ENCODE measurements at regions not wholly inside any gene's neighbourhood (a gene's known extent, or its start where the extent isn't known, plus 50 kb on each side); places are given as distances from the start of the nearest gene placed in this dataset.

DNA sequence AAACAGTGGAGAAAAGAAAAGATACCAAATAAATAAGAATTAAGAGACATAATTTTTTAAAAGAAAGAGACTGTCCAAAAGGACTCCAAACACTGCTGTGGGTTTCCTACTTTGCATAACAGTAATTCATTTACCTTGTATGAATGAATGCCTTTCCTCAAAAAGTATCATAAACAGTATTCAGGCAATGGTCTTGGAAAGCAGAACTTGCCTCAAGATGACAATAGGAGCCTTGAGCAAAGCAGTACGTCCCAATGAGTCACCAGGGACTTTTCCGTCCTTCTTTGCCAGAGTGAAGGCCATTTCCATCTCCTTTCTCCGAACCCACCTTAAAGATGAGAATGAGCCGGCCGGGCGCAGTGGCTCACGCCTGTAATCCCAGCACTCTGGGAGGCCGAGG lies 186.4 kb downstream of the ZBTB18 start:
- Histone ChIP-seq H3K9me3 (no peaks in the 10 kb centered on the region), H3K27ac (replicated peaks in 1 of 4) (no peak overlapping the region), H3K4me3 (no peak overlapping the region), H3K27me3 (no peaks in the 10 kb centered on the region), H3K36me3 (no peaks in the 10 kb centered on the region), H3K4me1 (peaks cover 0 to 6% (median 0%) of the 10 kb centered on the region in 4 donors)
- intact Hi-C loops (cut with DNase I): no loop called here
- WGBS: 74% methylated on average over 8 of the region's 8 CpGs
- no peak for DNase-seq (ENCODE audit: extremely low spot score)
- no peak for TF ChIP-seq POLR2AphosphoS5 (IDR thresholded peaks at IDR 0.05)
- TF ChIP-seq CTCF (IDR thresholded peaks at IDR 0.05): no peak
- TF ChIP-seq POLR2A (IDR thresholded peaks at IDR 0.05; ENCODE audit: low read depth): no peak
- TF ChIP-seq EP300 (IDR thresholded peaks at IDR 0.05): no peak

- Histone ChIP-seq H3K4me3 (no peak overlapping the region), H3K9me3 (no peaks in the 10 kb centered on the region), H3K4me1 (peaks cover 0 to 10% (median 0%) of the 10 kb centered on the region in 4 donors), H3K27ac (replicated peaks in 1 of 4) (no peak overlapping the region), H3K27me3 (no peaks in the 10 kb centered on the region), H3K36me3 (no peaks in the 10 kb centered on the region)
- TF ChIP-seq POLR2A (IDR thresholded peaks at IDR 0.05; ENCODE audit: low read depth): no peak
- TF ChIP-seq POLR2AphosphoS5 (IDR thresholded peaks at IDR 0.05): no peak
- TF ChIP-seq EP300 (IDR thresholded peaks at IDR 0.05): no peak
- TF ChIP-seq CTCF (IDR thresholded peaks at IDR 0.05): no peak
- no peak for DNase-seq (ENCODE audit: extremely low spot score)
- intact Hi-C loops (cut with DNase I): no loop called here
- 90% methylated on average over 4 of the region's 4 CpGs for WGBS
Measured at GRCh38 chr1:244239261-244239770, 188.2 kb downstream of the ZBTB18 start.

DNA sequence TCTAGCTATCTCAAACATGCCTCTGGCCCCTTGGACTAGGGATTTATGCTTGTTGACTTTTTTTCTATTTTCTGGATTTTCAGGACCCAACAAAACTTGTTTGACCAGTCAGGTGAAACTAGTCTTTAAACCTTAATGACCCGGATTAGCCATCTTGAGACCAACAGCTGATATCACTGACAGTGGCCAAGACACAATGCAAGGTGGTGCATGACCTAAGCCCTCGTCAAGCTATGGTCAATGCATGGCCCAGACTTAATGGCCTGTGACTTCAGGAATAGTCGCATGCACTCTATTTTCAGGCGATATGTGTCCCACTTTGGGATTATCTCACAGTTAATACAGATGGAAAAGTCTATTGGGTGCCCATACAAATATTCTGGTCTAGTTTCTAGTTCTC lies 190.4 kb downstream of the ZBTB18 start:
- peaks cover 0 to 10% (median 0%) of the 10 kb centered on the region in 4 donors for H3K4me1 ChIP-seq
- 89% methylated on average over 4 of the region's 4 CpGs for WGBS
- DNase-seq (ENCODE audit: extremely low spot score): no peak
- intact Hi-C loops (cut with DNase I): no loop called here
- no peak overlapping the region for H3K4me3 ChIP-seq
- TF ChIP-seq CTCF (IDR thresholded peaks at IDR 0.05) (no peak), POLR2A (IDR thresholded peaks at IDR 0.05; ENCODE audit: low read depth) (no peak), EP300 (IDR thresholded peaks at IDR 0.05) (no peak), POLR2AphosphoS5 (IDR thresholded peaks at IDR 0.05) (no peak)
- H3K27me3 ChIP-seq: no peaks in the 10 kb centered on the region
- H3K27ac ChIP-seq (replicated peaks in 1 of 4): no peak overlapping the region
- H3K36me3 ChIP-seq: no peaks in the 10 kb centered on the region
- no peaks in the 10 kb centered on the region for H3K9me3 ChIP-seq

DNA sequence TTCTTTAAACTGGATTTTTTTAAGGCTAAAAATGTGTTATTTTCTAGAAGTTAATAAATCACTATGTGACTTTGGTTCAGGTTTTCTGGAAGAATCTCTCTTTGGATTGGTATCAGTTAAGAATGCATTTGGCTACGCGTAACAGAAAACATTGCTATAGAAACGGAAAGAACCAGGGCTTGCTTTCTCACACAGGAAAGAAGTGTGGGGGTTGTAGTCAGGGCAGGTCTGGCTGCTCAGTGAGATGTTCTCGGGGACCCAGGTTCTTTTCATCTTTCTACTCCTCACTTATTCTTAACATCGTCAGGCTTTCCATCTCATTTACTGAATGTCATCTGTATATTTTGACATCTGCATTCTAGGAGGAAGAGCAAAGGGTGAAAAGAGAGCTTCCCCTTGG lies 191.4 kb downstream of the ZBTB18 start:
- Histone ChIP-seq H3K9me3 (no peaks in the 10 kb centered on the region), H3K36me3 (no peaks in the 10 kb centered on the region), H3K4me1 (peaks cover 0 to 10% (median 0%) of the 10 kb centered on the region in 4 donors), H3K27me3 (no peaks in the 10 kb centered on the region), H3K27ac (replicated peaks in 1 of 4) (no peak overlapping the region), H3K4me3 (no peak overlapping the region)
- intact Hi-C loops (cut with DNase I): no loop called here
- DNase-seq (ENCODE audit: extremely low spot score): no peak
- TF ChIP-seq POLR2AphosphoS5 (IDR thresholded peaks at IDR 0.05) (no peak), POLR2A (IDR thresholded peaks at IDR 0.05; ENCODE audit: low read depth) (no peak), CTCF (IDR thresholded peaks at IDR 0.05) (no peak), EP300 (IDR thresholded peaks at IDR 0.05) (no peak)
- WGBS: 55% methylated on average over 5 of the region's 5 CpGs

GRCh38 chr1:244246334-244246733 lies 195.3 kb downstream of the ZBTB18 start:
- H3K36me3 ChIP-seq: no peaks in the 10 kb centered on the region
- intact Hi-C loops (cut with DNase I): no loop called here
- 75% methylated on average over 4 of the region's 4 CpGs for WGBS
- H3K27ac ChIP-seq (replicated peaks in 1 of 4): no peak overlapping the region
- no peak for DNase-seq (ENCODE audit: extremely low spot score)
- TF ChIP-seq POLR2A (IDR thresholded peaks at IDR 0.05; ENCODE audit: low read depth) (no peak), CTCF (IDR thresholded peaks at IDR 0.05) (no peak), EP300 (IDR thresholded peaks at IDR 0.05) (no peak), POLR2AphosphoS5 (IDR thresholded peaks at IDR 0.05) (no peak)
- H3K9me3 ChIP-seq: no peaks in the 10 kb centered on the region
- H3K4me1 ChIP-seq: peaks cover 0 to 10% (median 0%) of the 10 kb centered on the region in 4 donors
- H3K4me3 ChIP-seq: no peak overlapping the region
- H3K27me3 ChIP-seq: no peaks in the 10 kb centered on the region

All from esophagus muscularis mucosa (tissue), 4 donors.